ENCODE measurements at regions not wholly inside any gene's neighbourhood (a gene's known extent, or its start where the extent isn't known, plus 50 kb on each side); places are given as distances from the start of the nearest gene placed in this dataset.

- no peaks in the 10 kb centered on the region for H3K27me3 ChIP-seq (ENCODE audit: control insufficient read depth in 2 of 2, insufficient read depth in 2 of 2, low read length in 2 of 2)
- H3K4me1 ChIP-seq (ENCODE audit: control insufficient read depth in 2 of 2, insufficient read depth in 2 of 2, low read length in 2 of 2) = no peaks in the 10 kb centered on the region
- no peaks in the 10 kb centered on the region for H3K9me3 ChIP-seq (ENCODE audit: control insufficient read depth in 2 of 2, low read length in 2 of 2)
- H3K4me3 ChIP-seq (ENCODE audit: low read length in 2 of 2) = no peak overlapping the region
- H3K9ac ChIP-seq (ENCODE audit: low read depth in 1 of 2, low read length in 2 of 2) = no peak overlapping the region
- no peaks in the 10 kb centered on the region for H3K36me3 ChIP-seq (ENCODE audit: control insufficient read depth in 2 of 2, insufficient read depth in 2 of 2, low read length in 2 of 2)
- H3K27ac ChIP-seq (ENCODE audit: low read depth in 2 of 2, low read length in 2 of 2) = no peak overlapping the region
Observed at GRCh38 chr2:118654945-118655344, 192.5 kb downstream of the EN1 start.

GRCh38 chr2:118650327-118650726 lies 197.1 kb downstream of the EN1 start:
- no peaks in the 10 kb centered on the region for H3K9me3 ChIP-seq (ENCODE audit: control insufficient read depth in 2 of 2, low read length in 2 of 2)
- H3K27me3 ChIP-seq (ENCODE audit: control insufficient read depth in 2 of 2, insufficient read depth in 2 of 2, low read length in 2 of 2) = no peaks in the 10 kb centered on the region
- H3K36me3 ChIP-seq (ENCODE audit: control insufficient read depth in 2 of 2, insufficient read depth in 2 of 2, low read length in 2 of 2) = no peaks in the 10 kb centered on the region
- H3K27ac ChIP-seq (ENCODE audit: low read depth in 2 of 2, low read length in 2 of 2) = no peak overlapping the region
- no peaks in the 10 kb centered on the region for H3K4me1 ChIP-seq (ENCODE audit: control insufficient read depth in 2 of 2, insufficient read depth in 2 of 2, low read length in 2 of 2)
- no peak overlapping the region for H3K9ac ChIP-seq (ENCODE audit: low read depth in 1 of 2, low read length in 2 of 2)
- H3K4me3 ChIP-seq (ENCODE audit: low read length in 2 of 2) = no peak overlapping the region

DNA sequence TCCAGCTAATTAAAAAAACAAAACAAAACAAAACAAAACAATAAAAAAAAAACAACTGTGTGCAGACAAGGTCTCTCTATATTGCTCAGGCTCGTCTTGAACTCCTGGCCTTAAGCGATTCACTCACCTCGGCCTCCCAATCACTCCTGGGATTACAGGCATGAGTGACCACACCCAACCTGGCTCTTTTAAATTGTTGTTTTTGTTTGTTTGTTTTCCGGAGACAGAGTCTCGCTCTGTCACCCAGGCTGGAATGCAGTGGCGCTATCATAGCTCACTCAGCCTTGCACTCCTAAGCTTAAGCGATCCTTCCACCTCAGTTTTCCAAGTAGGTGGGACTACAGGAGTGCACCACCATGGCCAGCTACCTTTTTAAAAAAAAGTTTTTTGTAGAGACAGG lies 201.6 kb downstream of the EN1 start:
- H3K27ac ChIP-seq (ENCODE audit: low read depth in 2 of 2, low read length in 2 of 2) = no peak overlapping the region
- H3K4me1 ChIP-seq (ENCODE audit: control insufficient read depth in 2 of 2, insufficient read depth in 2 of 2, low read length in 2 of 2) = no peaks in the 10 kb centered on the region
- H3K36me3 ChIP-seq (ENCODE audit: control insufficient read depth in 2 of 2, insufficient read depth in 2 of 2, low read length in 2 of 2) = no peaks in the 10 kb centered on the region
- H3K9ac ChIP-seq (ENCODE audit: low read depth in 1 of 2, low read length in 2 of 2) = no peak overlapping the region
- H3K9me3 ChIP-seq (ENCODE audit: control insufficient read depth in 2 of 2, low read length in 2 of 2) = no peaks in the 10 kb centered on the region
- H3K4me3 ChIP-seq (ENCODE audit: low read length in 2 of 2) = no peak overlapping the region
- no peaks in the 10 kb centered on the region for H3K27me3 ChIP-seq (ENCODE audit: control insufficient read depth in 2 of 2, insufficient read depth in 2 of 2, low read length in 2 of 2)

- Histone ChIP-seq H3K27ac (ENCODE audit: low read depth in 2 of 2, low read length in 2 of 2) (no peak overlapping the region), H3K9me3 (ENCODE audit: control insufficient read depth in 2 of 2, low read length in 2 of 2) (no peaks in the 10 kb centered on the region), H3K4me1 (ENCODE audit: control insufficient read depth in 2 of 2, insufficient read depth in 2 of 2, low read length in 2 of 2) (no peaks in the 10 kb centered on the region), H3K4me3 (ENCODE audit: low read length in 2 of 2) (no peak overlapping the region), H3K27me3 (ENCODE audit: control insufficient read depth in 2 of 2, insufficient read depth in 2 of 2, low read length in 2 of 2) (no peaks in the 10 kb centered on the region), H3K36me3 (ENCODE audit: control insufficient read depth in 2 of 2, insufficient read depth in 2 of 2, low read length in 2 of 2) (no peaks in the 10 kb centered on the region), H3K9ac (ENCODE audit: low read depth in 1 of 2, low read length in 2 of 2) (no peak overlapping the region)
Observed at GRCh38 chr2:118644190-118644589, 203.3 kb downstream of the EN1 start.

- Histone ChIP-seq H3K27me3 (ENCODE audit: control insufficient read depth in 2 of 2, insufficient read depth in 2 of 2, low read length in 2 of 2) (no peaks in the 10 kb centered on the region), H3K4me3 (ENCODE audit: low read length in 2 of 2) (no peak overlapping the region)
Observed at GRCh38 chr2:118643294-118643693, 204.2 kb downstream of the EN1 start.

DNA sequence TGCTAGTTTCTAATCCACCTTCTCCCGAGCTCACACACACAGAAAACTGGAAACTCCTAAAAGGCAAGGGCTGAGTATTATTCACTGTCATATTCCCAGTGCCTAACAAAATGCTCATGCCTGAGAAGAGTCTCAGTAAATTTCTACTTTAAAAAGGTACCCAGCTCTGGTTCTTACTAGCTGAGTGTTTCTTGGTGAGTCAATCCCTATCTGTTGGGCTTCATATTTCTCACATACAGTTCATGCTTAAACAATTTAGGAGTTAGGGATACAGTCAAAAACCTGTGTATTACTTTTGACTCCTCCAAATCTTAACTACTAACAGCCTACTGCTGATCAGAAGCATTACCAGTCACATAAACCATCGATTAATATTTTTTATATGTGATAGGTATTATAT lies 204.9 kb downstream of the EN1 start:
- H3K36me3 ChIP-seq (ENCODE audit: control insufficient read depth in 2 of 2, insufficient read depth in 2 of 2, low read length in 2 of 2) = no peaks in the 10 kb centered on the region
- H3K9ac ChIP-seq (ENCODE audit: low read depth in 1 of 2, low read length in 2 of 2) = no peak overlapping the region
- H3K27me3 ChIP-seq (ENCODE audit: control insufficient read depth in 2 of 2, insufficient read depth in 2 of 2, low read length in 2 of 2) = no peaks in the 10 kb centered on the region
- no peaks in the 10 kb centered on the region for H3K9me3 ChIP-seq (ENCODE audit: control insufficient read depth in 2 of 2, low read length in 2 of 2)
- no peak overlapping the region for H3K4me3 ChIP-seq (ENCODE audit: low read length in 2 of 2)
- no peak overlapping the region for H3K27ac ChIP-seq (ENCODE audit: low read depth in 2 of 2, low read length in 2 of 2)
- H3K4me1 ChIP-seq (ENCODE audit: control insufficient read depth in 2 of 2, insufficient read depth in 2 of 2, low read length in 2 of 2) = no peaks in the 10 kb centered on the region

More at GRCh38 chr2:118643294-118643693, 204.2 kb downstream of the EN1 start:
- Histone ChIP-seq H3K4me1 (ENCODE audit: control insufficient read depth in 2 of 2, insufficient read depth in 2 of 2, low read length in 2 of 2) (no peaks in the 10 kb centered on the region), H3K9ac (ENCODE audit: low read depth in 1 of 2, low read length in 2 of 2) (no peak overlapping the region), H3K9me3 (ENCODE audit: control insufficient read depth in 2 of 2, low read length in 2 of 2) (no peaks in the 10 kb centered on the region), H3K36me3 (ENCODE audit: control insufficient read depth in 2 of 2, insufficient read depth in 2 of 2, low read length in 2 of 2) (no peaks in the 10 kb centered on the region), H3K27ac (ENCODE audit: low read depth in 2 of 2, low read length in 2 of 2) (no peak overlapping the region)

GRCh38 chr2:118641711-118642110 lies 205.7 kb downstream of the EN1 start:
- Histone ChIP-seq H3K4me3 (ENCODE audit: low read length in 2 of 2) (no peak overlapping the region), H3K27ac (ENCODE audit: low read depth in 2 of 2, low read length in 2 of 2) (no peak overlapping the region), H3K4me1 (ENCODE audit: control insufficient read depth in 2 of 2, insufficient read depth in 2 of 2, low read length in 2 of 2) (no peaks in the 10 kb centered on the region), H3K9ac (ENCODE audit: low read depth in 1 of 2, low read length in 2 of 2) (no peak overlapping the region), H3K9me3 (ENCODE audit: control insufficient read depth in 2 of 2, low read length in 2 of 2) (no peaks in the 10 kb centered on the region), H3K36me3 (ENCODE audit: control insufficient read depth in 2 of 2, insufficient read depth in 2 of 2, low read length in 2 of 2) (no peaks in the 10 kb centered on the region), H3K27me3 (ENCODE audit: control insufficient read depth in 2 of 2, insufficient read depth in 2 of 2, low read length in 2 of 2) (no peaks in the 10 kb centered on the region)

DNA sequence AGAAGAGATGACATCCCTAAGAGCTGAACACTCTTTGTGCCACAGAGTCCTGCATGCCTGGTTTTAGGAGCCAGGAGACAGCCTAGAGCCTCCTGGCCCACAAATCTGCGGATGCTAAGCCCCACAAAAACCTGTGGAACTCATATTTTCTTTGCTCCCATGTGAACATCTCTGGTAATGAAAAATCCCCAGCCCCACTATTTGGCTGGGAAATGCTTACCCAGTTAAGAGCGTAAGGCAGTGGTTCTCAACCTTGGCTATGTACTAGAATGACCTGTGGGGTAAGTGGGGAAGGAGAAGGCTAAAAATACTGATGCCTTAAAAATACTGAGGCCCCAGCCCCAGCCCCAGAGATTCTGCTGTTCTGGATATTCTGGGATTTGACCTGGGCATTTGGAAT lies 208.1 kb downstream of the EN1 start:
- Histone ChIP-seq H3K4me3 (ENCODE audit: low read length in 2 of 2) (no peak overlapping the region), H3K9ac (ENCODE audit: low read depth in 1 of 2, low read length in 2 of 2) (no peak overlapping the region), H3K4me1 (ENCODE audit: control insufficient read depth in 2 of 2, insufficient read depth in 2 of 2, low read length in 2 of 2) (no peaks in the 10 kb centered on the region), H3K27me3 (ENCODE audit: control insufficient read depth in 2 of 2, insufficient read depth in 2 of 2, low read length in 2 of 2) (no peaks in the 10 kb centered on the region), H3K27ac (ENCODE audit: low read depth in 2 of 2, low read length in 2 of 2) (no peak overlapping the region), H3K36me3 (ENCODE audit: control insufficient read depth in 2 of 2, insufficient read depth in 2 of 2, low read length in 2 of 2) (no peaks in the 10 kb centered on the region), H3K9me3 (ENCODE audit: control insufficient read depth in 2 of 2, low read length in 2 of 2) (no peaks in the 10 kb centered on the region)

DNA sequence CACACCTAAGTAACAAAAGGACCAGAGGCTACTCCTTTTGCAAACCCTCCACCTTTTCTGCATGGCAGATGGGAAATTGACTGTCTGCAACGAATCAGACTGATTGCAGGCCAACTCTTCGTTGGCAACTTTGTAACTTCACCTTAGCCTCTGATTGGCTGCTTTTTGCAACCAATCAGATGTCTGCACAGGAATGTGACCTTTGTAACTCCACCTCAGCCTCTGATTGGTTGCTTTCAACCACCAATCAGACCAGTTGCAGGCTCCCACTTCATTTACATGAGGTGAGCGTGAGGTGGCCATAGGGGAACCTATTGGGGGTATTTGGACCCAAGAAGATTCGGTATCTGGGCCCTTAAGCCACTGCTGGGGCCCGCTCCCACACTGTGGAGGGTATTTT lies 209.0 kb downstream of the EN1 start:
- Histone ChIP-seq H3K27ac (ENCODE audit: low read depth in 2 of 2, low read length in 2 of 2) (no peak overlapping the region), H3K9ac (ENCODE audit: low read depth in 1 of 2, low read length in 2 of 2) (no peak overlapping the region), H3K4me1 (ENCODE audit: control insufficient read depth in 2 of 2, insufficient read depth in 2 of 2, low read length in 2 of 2) (no peaks in the 10 kb centered on the region), H3K36me3 (ENCODE audit: control insufficient read depth in 2 of 2, insufficient read depth in 2 of 2, low read length in 2 of 2) (no peaks in the 10 kb centered on the region), H3K4me3 (ENCODE audit: low read length in 2 of 2) (no peak overlapping the region), H3K27me3 (ENCODE audit: control insufficient read depth in 2 of 2, insufficient read depth in 2 of 2, low read length in 2 of 2) (no peaks in the 10 kb centered on the region), H3K9me3 (ENCODE audit: control insufficient read depth in 2 of 2, low read length in 2 of 2) (no peaks in the 10 kb centered on the region)

DNA sequence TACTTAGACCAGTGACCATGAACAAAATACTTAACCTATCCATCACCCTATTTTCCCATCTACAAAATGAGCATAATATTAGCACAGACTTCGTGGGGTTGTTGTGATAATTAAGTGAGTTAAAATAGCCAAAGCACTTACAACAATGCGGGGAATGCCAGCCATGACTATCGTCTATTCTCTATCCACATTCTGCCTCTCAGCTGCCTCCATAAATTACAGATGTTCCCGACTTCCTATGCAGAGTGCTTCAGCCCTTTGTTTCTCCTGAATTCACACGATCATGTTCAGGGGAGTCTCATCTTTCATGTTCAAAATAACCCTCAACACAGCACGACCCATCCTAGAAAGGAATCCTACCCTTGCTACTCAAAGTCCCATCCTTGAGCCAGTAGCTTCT lies 211.6 kb downstream of the EN1 start:
- Histone ChIP-seq H3K27ac (ENCODE audit: low read depth in 2 of 2, low read length in 2 of 2) (no peak overlapping the region), H3K9me3 (ENCODE audit: control insufficient read depth in 2 of 2, low read length in 2 of 2) (no peaks in the 10 kb centered on the region), H3K27me3 (ENCODE audit: control insufficient read depth in 2 of 2, insufficient read depth in 2 of 2, low read length in 2 of 2) (no peaks in the 10 kb centered on the region), H3K4me3 (ENCODE audit: low read length in 2 of 2) (no peak overlapping the region), H3K36me3 (ENCODE audit: control insufficient read depth in 2 of 2, insufficient read depth in 2 of 2, low read length in 2 of 2) (no peaks in the 10 kb centered on the region), H3K9ac (ENCODE audit: low read depth in 1 of 2, low read length in 2 of 2) (no peak overlapping the region), H3K4me1 (ENCODE audit: control insufficient read depth in 2 of 2, insufficient read depth in 2 of 2, low read length in 2 of 2) (no peaks in the 10 kb centered on the region)

DNA sequence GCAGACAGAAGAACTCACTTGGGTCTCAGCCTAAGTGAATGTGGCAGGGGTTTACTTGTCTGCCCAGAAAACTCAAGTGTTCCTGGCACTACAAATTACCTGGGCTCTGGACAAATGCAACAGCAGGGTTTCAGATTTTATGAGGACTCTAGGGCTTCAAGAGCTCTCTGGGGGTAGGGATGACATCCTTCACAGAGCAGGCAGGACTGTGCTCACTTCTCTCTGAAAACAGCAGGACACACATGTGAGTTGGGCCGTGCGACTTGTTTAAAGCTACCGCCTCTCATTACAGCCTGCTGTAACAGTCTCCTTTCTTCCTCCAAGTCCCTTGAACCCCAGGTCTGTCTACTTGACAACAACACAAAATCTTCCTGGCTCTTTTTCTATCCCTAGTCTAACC lies 212.6 kb downstream of the EN1 start:
- Histone ChIP-seq H3K4me1 (ENCODE audit: control insufficient read depth in 2 of 2, insufficient read depth in 2 of 2, low read length in 2 of 2) (no peaks in the 10 kb centered on the region), H3K4me3 (ENCODE audit: low read length in 2 of 2) (no peak overlapping the region), H3K27me3 (ENCODE audit: control insufficient read depth in 2 of 2, insufficient read depth in 2 of 2, low read length in 2 of 2) (no peaks in the 10 kb centered on the region), H3K27ac (ENCODE audit: low read depth in 2 of 2, low read length in 2 of 2) (no peak overlapping the region), H3K9me3 (ENCODE audit: control insufficient read depth in 2 of 2, low read length in 2 of 2) (no peaks in the 10 kb centered on the region), H3K36me3 (ENCODE audit: control insufficient read depth in 2 of 2, insufficient read depth in 2 of 2, low read length in 2 of 2) (no peaks in the 10 kb centered on the region), H3K9ac (ENCODE audit: low read depth in 1 of 2, low read length in 2 of 2) (no peak overlapping the region)
